GM23338 (cell line): ENCODE measurements at regions not wholly inside any gene's neighbourhood (a gene's known extent, or its start where the extent isn't known, plus 50 kb on each side); places are given as distances from the start of the nearest gene placed in this dataset.

Experiments used
- ATAC-seq: fragments of 200-7000 bp; cut with Tn5 transposase; 3 replicates; pipeline ENCODE4 v1.9.1; 2020
- DNase-seq: peaks from one replicate; pipeline ENCODE4 v3.0.0-alpha.2; 2015; ENCODE audit warnings: low spot score
- H2AFZ ChIP-seq: fragments of 200-600 bp; sonication (generic); 2 replicates; pipeline ENCODE4 v1.8.0; 2016; ENCODE audit warnings: antibody characterized with exemption, mild to moderate bottlenecking, moderate library complexity
- H3F3A ChIP-seq: fragments of 200-600 bp; sonication (generic); replicated peaks from 2 replicates; pipeline ENCODE4 v1.8.0; 2017; ENCODE audit warnings: antibody characterized with exemption, mixed run types, low read depth
- H3K27ac ChIP-seq: fragments of 200-600 bp; sonication (generic); 2 replicates; pipeline ENCODE4 v1.6.1; 2016; ENCODE audit warnings: low read depth
- H3K27me3 ChIP-seq: fragments of 200-600 bp; sonication (generic); 2 replicates; pipeline ENCODE4 v1.8.0; 2016; ENCODE audit warnings: mild to moderate bottlenecking, mixed run types, moderate library complexity; ENCODE audit not compliant: insufficient read depth
- H3K36me3 ChIP-seq: fragments of 200-600 bp; sonication (generic); 2 replicates; pipeline ENCODE4 v1.8.0; 2016; ENCODE audit warnings: mild to moderate bottlenecking; ENCODE audit not compliant: insufficient read depth
- H3K4me1 ChIP-seq: fragments of 200-600 bp; sonication (generic); 2 replicates; pipeline ENCODE4 v1.8.0; 2016; ENCODE audit warnings: mild to moderate bottlenecking, moderate library complexity; ENCODE audit not compliant: insufficient read depth
- H3K4me2 ChIP-seq: fragments of 200-600 bp; sonication (generic); 2 replicates; pipeline ENCODE4 v1.7.1; 2017; ENCODE audit warnings: mixed run types
- H3K4me3 ChIP-seq: fragments of 200-600 bp; sonication (generic); 2 replicates; pipeline ENCODE4 v1.6.1; 2016; ENCODE audit warnings: mixed run types
- H3K79me2 ChIP-seq: fragments of 200-600 bp; sonication (generic); replicated peaks from 2 replicates; pipeline ENCODE4 v1.8.0; 2017; ENCODE audit warnings: mild to moderate bottlenecking; ENCODE audit not compliant: insufficient read depth
- H3K9me2 ChIP-seq: fragments of 200-600 bp; sonication (generic); 2 replicates; pipeline ENCODE4 v1.8.0; 2017; ENCODE audit not compliant: insufficient read depth
- H4K20me1 ChIP-seq: fragments of 200-600 bp; sonication (generic); replicated peaks from 2 replicates; pipeline ENCODE4 v1.8.0; 2017; ENCODE audit warnings: mild to moderate bottlenecking; ENCODE audit not compliant: insufficient read depth
- H3K27ac Mint-ChIP-seq: 2 replicates; pipeline ENCODE4 v1.8.0; 2020; ENCODE audit warnings: inconsistent platforms, mild to moderate bottlenecking, moderate library complexity, mixed read lengths
- H3K27me3 Mint-ChIP-seq: 3 replicates; pipeline ENCODE4 v1.8.0; 2022; ENCODE audit warnings: low read depth, mild to moderate bottlenecking, moderate library complexity, mixed read lengths, inconsistent platforms; ENCODE audit not compliant: insufficient read depth, poor library complexity
- H3K36me3 Mint-ChIP-seq: 3 replicates; pipeline ENCODE4 v1.8.0; 2021; ENCODE audit warnings: low read depth, mild to moderate bottlenecking, inconsistent platforms, moderate library complexity, mixed read lengths
- H3K4me1 Mint-ChIP-seq: 3 replicates; pipeline ENCODE4 v1.8.0; 2020; ENCODE audit warnings: mild to moderate bottlenecking, inconsistent platforms, mixed read lengths
- H3K4me3 Mint-ChIP-seq: 3 replicates; pipeline ENCODE4 v1.8.0; 2021; ENCODE audit warnings: moderate library complexity, mild to moderate bottlenecking, inconsistent platforms, mixed read lengths
- H3K9me3 Mint-ChIP-seq: 3 replicates; pipeline ENCODE4 v1.8.0; 2020; ENCODE audit warnings: moderate library complexity, mild to moderate bottlenecking, inconsistent platforms, mixed read lengths
- CREB1 ChIP-seq: fragments of 250-450 bp; sonication (Bioruptor Pico); IDR thresholded peaks from 2 replicates; pipeline ENCODE4 v1.5.0; 2020; ENCODE audit warnings: low read depth, mild to moderate bottlenecking, moderate library complexity
- CTCF ChIP-seq, 2 experiments: fragments of 200-600 bp in 1 of 2; sonication (generic) in 1 of 2; conservative IDR thresholded peaks; 2 replicates each; pipeline versions ENCODE4 v1.5.1 to v1.6.1; 2016 to 2017; ENCODE audit warnings: antibody characterized with exemption in 2 of 2, low read depth in 2 of 2, mild to moderate bottlenecking in 2 of 2, moderate library complexity in 1 of 2
- ETS1 ChIP-seq: IDR thresholded peaks from 2 replicates; pipeline ENCODE4 v1.6.1; 2016; ENCODE audit warnings: antibody characterized with exemption
- EZH2 ChIP-seq: fragments of 200-600 bp; sonication (generic); IDR thresholded peaks from one replicate; pipeline ENCODE4 v1.8.0; 2017; ENCODE audit warnings: antibody characterized with exemption, mild to moderate bottlenecking, low read depth; ENCODE audit not compliant: unreplicated experiment
- EZH2phosphoT487 ChIP-seq: fragments of 200-600 bp; sonication (generic); IDR thresholded peaks from one replicate; pipeline ENCODE4 v1.8.1; 2018; ENCODE audit warnings: antibody characterized with exemption; ENCODE audit not compliant: unreplicated experiment
- JUNB ChIP-seq: IDR thresholded peaks from one replicate; pipeline ENCODE4 v1.6.1; 2016; ENCODE audit warnings: antibody characterized with exemption; ENCODE audit not compliant: unreplicated experiment
- NANOG ChIP-seq: IDR thresholded peaks from 2 replicates; pipeline ENCODE4 v1.6.1; 2016; ENCODE audit warnings: antibody characterized with exemption, borderline replicate concordance
- POLR2AphosphoS5 ChIP-seq: IDR thresholded peaks from 2 replicates; pipeline ENCODE4 v1.6.1; 2016; ENCODE audit warnings: antibody characterized with exemption, low read depth
- REST ChIP-seq: IDR thresholded peaks from one replicate; pipeline ENCODE4 v1.6.1; 2018; ENCODE audit warnings: antibody characterized with exemption; ENCODE audit not compliant: unreplicated experiment
- STAT1 ChIP-seq: IDR thresholded peaks from one replicate; pipeline ENCODE4 v1.6.1; 2016; ENCODE audit warnings: antibody characterized with exemption; ENCODE audit not compliant: unreplicated experiment
- ZNF114 ChIP-seq: fragments of 250-450 bp; sonication (Bioruptor Pico); IDR thresholded peaks from 2 replicates; pipeline ENCODE4 v1.5.0; 2020; ENCODE audit warnings: mild to moderate bottlenecking, moderate library complexity
- ZNF331 ChIP-seq: fragments of 250-450 bp; sonication (Bioruptor Pico); IDR thresholded peaks from 2 replicates; pipeline ENCODE4 v1.5.0; 2020; ENCODE audit warnings: low read depth, mild to moderate bottlenecking, moderate library complexity
- ZNF462 ChIP-seq: fragments of 250-450 bp; sonication (Bioruptor Pico); IDR thresholded peaks from 2 replicates; pipeline ENCODE4 v1.5.0; 2020; ENCODE audit warnings: mild to moderate bottlenecking, moderate library complexity

GRCh38 chr14:92223025-92223424 lies 99.9 kb upstream of the SLC24A4 start:
- ATAC-seq (no peak), DNase-seq (no peak)
- H4K20me1 ChIP-seq, result no peaks in the 10 kb centered on the region
- H3F3A ChIP-seq, result no peaks in the 10 kb centered on the region
- no peaks in the 10 kb centered on the region for H3K36me3 ChIP-seq
- no peaks in the 10 kb centered on the region for H3K79me2 ChIP-seq
- no peaks in the 10 kb centered on the region for H3K9me2 ChIP-seq
- no peak for TF ChIP-seq ETS1
- TF ChIP-seq ZNF462 (CRISPR knock-in tag), result no peak
- no peak for TF ChIP-seq CTCF (conservative IDR thresholded peaks at IDR 0.05; ENCODE audit: low read depth in 2 of 2)
- TF ChIP-seq JUNB, result no peak
- no peak for TF ChIP-seq NANOG
- no peak for TF ChIP-seq POLR2AphosphoS5
- no peak for TF ChIP-seq STAT1
- no peak for TF ChIP-seq ZNF331 (CRISPR knock-in tag)
- TF ChIP-seq REST, result no peak
- TF ChIP-seq EZH2, result no peak
- TF ChIP-seq CREB1 (CRISPR knock-in tag), result no peak
- TF ChIP-seq ZNF114, result no peak
- TF ChIP-seq EZH2phosphoT487, result no peak
- peaks cover 2% of the 10 kb centered on the region for H3K27me3 Mint-ChIP-seq
- no peaks in the 10 kb centered on the region for H3K36me3 Mint-ChIP-seq
- no peaks in the 10 kb centered on the region for H3K4me1 ChIP-seq
- H3K9me3 Mint-ChIP-seq, result no peaks in the 10 kb centered on the region
- no peak overlapping the region for H3K4me3 ChIP-seq
- H2AFZ ChIP-seq, result no peak overlapping the region; the same call in 1 of the 2 replicates
- no peaks in the 10 kb centered on the region for H3K27me3 ChIP-seq
- no peak overlapping the region for H3K4me3 Mint-ChIP-seq
- no peak overlapping the region for H3K27ac ChIP-seq
- H3K4me2 ChIP-seq, result no peak overlapping the region
- H3K27ac Mint-ChIP-seq, result no peak overlapping the region
- H3K4me1 Mint-ChIP-seq, result peaks cover 2% of the 10 kb centered on the region; the same call in 1 of the 3 replicates
